HEK293 (cell line): ENCODE measurements at regions not wholly inside any gene's neighbourhood (a gene's known extent, or its start where the extent isn't known, plus 50 kb on each side); places are given as distances from the start of the nearest gene placed in this dataset.

Source experiments
- CTCF ChIA-PET: fragments of 350-600 bp; formaldehyde crosslinking; extraction: SDS; loops from one replicate; lab custom pipeline; 2021; ENCODE audit warnings: antibody characterized with exemption; lab: Yijun Ruan, JAX
- POLR2A ChIA-PET: fragments of 300-600 bp; formaldehyde crosslinking; extraction: SDS; loops from one replicate; lab custom pipeline; 2020; ENCODE audit warnings: antibody characterized with exemption, inconsistent platforms; lab: Yijun Ruan, JAX
- H3K27ac ChIP-seq: fragments of 200-500 bp; sonication (Bioruptor generic); 2 replicates; pipeline ENCODE4 v1.5.1; 2014; ENCODE audit warnings: low read depth, low read length, control low read depth, inconsistent platforms; ENCODE audit errors: extremely low read depth
- H3K36me3 ChIP-seq, 2 experiments: fragments of 200-500 bp in 1 of 2; sonication (Bioruptor generic) in 1 of 2; 1 replicate in 1 of 2; 2 replicates in 1 of 2; pipeline ENCODE4 v1.5.1; 2014 to 2017; ENCODE audit warnings: inconsistent platforms in 2 of 2, low read length in 2 of 2; ENCODE audit not compliant: control insufficient read depth in 2 of 2, insufficient read depth in 1 of 2
- H3K4me1 ChIP-seq: fragments of 200-500 bp; sonication (Bioruptor generic); 2 replicates; pipeline ENCODE4 v1.5.1; 2014; ENCODE audit warnings: mild to moderate bottlenecking, low read length, inconsistent platforms; ENCODE audit not compliant: control insufficient read depth, insufficient read depth
- H3K4me3 ChIP-seq: 2 replicates; pipeline ENCODE4 v1.5.1; 2011; ENCODE audit warnings: low read depth, mild to moderate bottlenecking, control low read depth, low read length, moderate library complexity
- H3K9me3 ChIP-seq: fragments of 200-500 bp; sonication (Bioruptor generic); 2 replicates; pipeline ENCODE4 v1.5.1; 2014; ENCODE audit warnings: low read depth, low read length, inconsistent platforms; ENCODE audit not compliant: control insufficient read depth, insufficient read depth
- KLF16 ChIP-seq: fragments of 450-650 bp; formaldehyde crosslinking; IDR thresholded peaks from 2 replicates; pipeline ENCODE4 v1.5.1; 2017; ENCODE audit warnings: missing biosample characterization, missing genetic modification characterization
- MEIS1 ChIP-seq: sonication (generic); formaldehyde crosslinking; IDR thresholded peaks from 2 replicates; pipeline ENCODE4 v1.8.1; 2022; ENCODE audit warnings: missing genetic modification reagents, mild to moderate bottlenecking, borderline replicate concordance
- PBX3 ChIP-seq: sonication (generic); formaldehyde crosslinking; IDR thresholded peaks from 2 replicates; pipeline ENCODE4 v1.8.1; 2022; ENCODE audit warnings: mild to moderate bottlenecking, moderate library complexity, missing genetic modification reagents
- TSHZ1 ChIP-seq: fragments of 450-650 bp; formaldehyde crosslinking; IDR thresholded peaks from 2 replicates; pipeline ENCODE4 v1.5.1; 2016; ENCODE audit warnings: missing biosample characterization, missing genetic modification characterization, borderline replicate concordance
- ZBTB26 ChIP-seq: fragments of 450-650 bp; formaldehyde crosslinking; optimal IDR thresholded peaks from 2 replicates; pipeline ENCODE3; 2016; ENCODE audit warnings: missing biosample characterization, mild to moderate bottlenecking, missing genetic modification characterization
- ZNF114 ChIP-seq: fragments of 450-650 bp; formaldehyde crosslinking; IDR thresholded peaks from 2 replicates; pipeline ENCODE4 v1.5.0; 2017; ENCODE audit warnings: missing biosample characterization, missing genetic modification characterization
- ZNF140 ChIP-seq: fragments of 450-650 bp; formaldehyde crosslinking; IDR thresholded peaks from 2 replicates; pipeline ENCODE4 v1.5.1; 2016; ENCODE audit warnings: missing biosample characterization, missing genetic modification characterization
- ZNF148 ChIP-seq: fragments of 450-650 bp; formaldehyde crosslinking; IDR thresholded peaks from 2 replicates; pipeline ENCODE4 v1.5.0; 2017; ENCODE audit warnings: missing biosample characterization, missing genetic modification characterization, borderline replicate concordance
- ZNF214 ChIP-seq: fragments of 450-650 bp; formaldehyde crosslinking; IDR thresholded peaks from 2 replicates; pipeline ENCODE4 v1.5.1; 2017; ENCODE audit warnings: missing biosample characterization, mild to moderate bottlenecking, missing genetic modification characterization, borderline replicate concordance
- ZNF354C ChIP-seq: fragments of 450-650 bp; formaldehyde crosslinking; IDR thresholded peaks from 2 replicates; pipeline ENCODE4 v1.5.1; 2016; ENCODE audit warnings: missing biosample characterization, missing genetic modification characterization, low read depth, borderline replicate concordance
- ZNF555 ChIP-seq: fragments of 450-650 bp; formaldehyde crosslinking; conservative IDR thresholded peaks from 2 replicates; pipeline ENCODE4 v1.5.1; 2017; ENCODE audit warnings: missing biosample characterization, mild to moderate bottlenecking, missing genetic modification characterization, inconsistent platforms
- ZNF629 ChIP-seq: fragments of 450-650 bp; formaldehyde crosslinking; IDR thresholded peaks from 2 replicates; pipeline ENCODE4 v1.5.1; 2017; ENCODE audit warnings: missing biosample characterization, missing genetic modification characterization
- ZNF76 ChIP-seq: fragments of 450-650 bp; formaldehyde crosslinking; IDR thresholded peaks from 2 replicates; pipeline ENCODE4; 2016; ENCODE audit warnings: low read depth, missing biosample characterization, missing genetic modification characterization, borderline replicate concordance
- ZSCAN4 ChIP-seq: fragments of 450-650 bp; formaldehyde crosslinking; IDR thresholded peaks from 2 replicates; pipeline ENCODE4 v1.5.1; 2017; ENCODE audit warnings: missing biosample characterization, missing genetic modification characterization
- TF ChIP-seq, protein P1 (sequence below): fragments of 450-650 bp; formaldehyde crosslinking; IDR thresholded peaks from 2 replicates; pipeline ENCODE4 v1.5.1; 2016; ENCODE audit warnings: missing biosample characterization, missing genetic modification characterization, borderline replicate concordance
- TF ChIP-seq, protein P2 (sequence below): fragments of 450-650 bp; formaldehyde crosslinking; IDR thresholded peaks from 2 replicates; pipeline ENCODE4 v1.5.1; 2016; ENCODE audit warnings: missing biosample characterization, missing genetic modification characterization

DNA sequence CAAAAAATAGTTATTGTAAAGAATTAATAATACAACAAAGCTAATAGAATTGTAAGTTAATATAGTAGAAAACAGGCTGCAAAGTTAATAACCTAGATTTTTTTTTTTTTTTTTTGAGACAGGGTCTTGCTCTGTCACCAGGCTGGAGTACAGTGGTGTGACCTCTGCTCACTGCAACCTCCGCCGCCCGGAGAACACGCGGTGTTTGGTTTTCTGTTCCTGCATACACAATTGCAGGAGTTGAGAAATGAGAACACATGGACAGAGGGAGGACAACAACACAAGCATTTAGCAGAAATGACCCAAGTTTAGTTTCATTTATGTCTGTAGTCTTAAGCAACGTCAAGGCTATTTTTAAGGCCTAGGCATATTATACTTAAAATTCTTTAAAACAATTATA is 145.9 kb upstream of the PCDH10 start:
- ChIA-PET CTCF (no interaction called here), POLR2A (no interaction called here)
- H3K4me1 ChIP-seq, result no peaks in the 10 kb centered on the region

More for the DNA sequence above, 145.9 kb upstream of the PCDH10 start:
- no peak for TF ChIP-seq ZSCAN4 (tag by site-specific recombination)
- no peak for TF ChIP-seq TSHZ1 (tag by site-specific recombination)
- no peak for TF ChIP-seq ZNF555 (tag by site-specific recombination)
- TF ChIP-seq ZBTB26 (tag by site-specific recombination), result no peak
- TF ChIP-seq ZNF148 (tag by site-specific recombination), result no peak
- no peak for TF ChIP-seq KLF16 (tag by site-specific recombination)
- no peak for TF ChIP-seq ZNF629 (tag by site-specific recombination)
- TF ChIP-seq ZNF354C, result no peak
- no peak for TF ChIP-seq ZNF214 (tag by site-specific recombination)
- TF ChIP-seq PBX3 (CRISPR knock-in tag), result no peak
- TF ChIP-seq ZNF76, result no peak
- TF ChIP-seq, protein P1, sequence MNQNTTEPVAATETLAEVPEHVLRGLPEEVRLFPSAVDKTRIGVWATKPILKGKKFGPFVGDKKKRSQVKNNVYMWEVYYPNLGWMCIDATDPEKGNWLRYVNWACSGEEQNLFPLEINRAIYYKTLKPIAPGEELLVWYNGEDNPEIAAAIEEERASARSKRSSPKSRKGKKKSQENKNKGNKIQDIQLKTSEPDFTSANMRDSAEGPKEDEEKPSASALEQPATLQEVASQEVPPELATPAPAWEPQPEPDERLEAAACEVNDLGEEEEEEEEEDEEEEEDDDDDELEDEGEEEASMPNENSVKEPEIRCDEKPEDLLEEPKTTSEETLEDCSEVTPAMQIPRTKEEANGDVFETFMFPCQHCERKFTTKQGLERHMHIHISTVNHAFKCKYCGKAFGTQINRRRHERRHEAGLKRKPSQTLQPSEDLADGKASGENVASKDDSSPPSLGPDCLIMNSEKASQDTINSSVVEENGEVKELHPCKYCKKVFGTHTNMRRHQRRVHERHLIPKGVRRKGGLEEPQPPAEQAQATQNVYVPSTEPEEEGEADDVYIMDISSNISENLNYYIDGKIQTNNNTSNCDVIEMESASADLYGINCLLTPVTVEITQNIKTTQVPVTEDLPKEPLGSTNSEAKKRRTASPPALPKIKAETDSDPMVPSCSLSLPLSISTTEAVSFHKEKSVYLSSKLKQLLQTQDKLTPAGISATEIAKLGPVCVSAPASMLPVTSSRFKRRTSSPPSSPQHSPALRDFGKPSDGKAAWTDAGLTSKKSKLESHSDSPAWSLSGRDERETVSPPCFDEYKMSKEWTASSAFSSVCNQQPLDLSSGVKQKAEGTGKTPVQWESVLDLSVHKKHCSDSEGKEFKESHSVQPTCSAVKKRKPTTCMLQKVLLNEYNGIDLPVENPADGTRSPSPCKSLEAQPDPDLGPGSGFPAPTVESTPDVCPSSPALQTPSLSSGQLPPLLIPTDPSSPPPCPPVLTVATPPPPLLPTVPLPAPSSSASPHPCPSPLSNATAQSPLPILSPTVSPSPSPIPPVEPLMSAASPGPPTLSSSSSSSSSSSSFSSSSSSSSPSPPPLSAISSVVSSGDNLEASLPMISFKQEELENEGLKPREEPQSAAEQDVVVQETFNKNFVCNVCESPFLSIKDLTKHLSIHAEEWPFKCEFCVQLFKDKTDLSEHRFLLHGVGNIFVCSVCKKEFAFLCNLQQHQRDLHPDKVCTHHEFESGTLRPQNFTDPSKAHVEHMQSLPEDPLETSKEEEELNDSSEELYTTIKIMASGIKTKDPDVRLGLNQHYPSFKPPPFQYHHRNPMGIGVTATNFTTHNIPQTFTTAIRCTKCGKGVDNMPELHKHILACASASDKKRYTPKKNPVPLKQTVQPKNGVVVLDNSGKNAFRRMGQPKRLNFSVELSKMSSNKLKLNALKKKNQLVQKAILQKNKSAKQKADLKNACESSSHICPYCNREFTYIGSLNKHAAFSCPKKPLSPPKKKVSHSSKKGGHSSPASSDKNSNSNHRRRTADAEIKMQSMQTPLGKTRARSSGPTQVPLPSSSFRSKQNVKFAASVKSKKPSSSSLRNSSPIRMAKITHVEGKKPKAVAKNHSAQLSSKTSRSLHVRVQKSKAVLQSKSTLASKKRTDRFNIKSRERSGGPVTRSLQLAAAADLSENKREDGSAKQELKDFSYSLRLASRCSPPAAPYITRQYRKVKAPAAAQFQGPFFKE (tag by site-specific recombination), result no peak
- no peak for TF ChIP-seq ZNF114 (tag by site-specific recombination)
- TF ChIP-seq, protein P2, sequence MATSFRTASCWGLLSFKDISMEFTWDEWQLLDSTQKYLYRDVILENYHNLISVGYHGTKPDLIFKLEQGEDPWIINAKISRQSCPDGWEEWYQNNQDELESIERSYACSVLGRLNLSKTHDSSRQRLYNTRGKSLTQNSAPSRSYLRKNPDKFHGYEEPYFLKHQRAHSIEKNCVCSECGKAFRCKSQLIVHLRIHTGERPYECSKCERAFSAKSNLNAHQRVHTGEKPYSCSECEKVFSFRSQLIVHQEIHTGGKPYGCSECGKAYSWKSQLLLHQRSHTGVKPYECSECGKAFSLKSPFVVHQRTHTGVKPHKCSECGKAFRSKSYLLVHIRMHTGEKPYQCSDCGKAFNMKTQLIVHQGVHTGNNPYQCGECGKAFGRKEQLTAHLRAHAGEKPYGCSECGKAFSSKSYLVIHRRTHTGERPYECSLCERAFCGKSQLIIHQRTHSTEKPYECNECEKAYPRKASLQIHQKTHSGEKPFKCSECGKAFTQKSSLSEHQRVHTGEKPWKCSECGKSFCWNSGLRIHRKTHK (tag by site-specific recombination), result no peak
- no peak for TF ChIP-seq ZNF140 (tag by site-specific recombination)
- no peak for TF ChIP-seq MEIS1 (CRISPR knock-in tag)
- TF ChIP-seq, all 188 proteins: peak for 0
- no peaks in the 10 kb centered on the region for H3K9me3 ChIP-seq
- no peak overlapping the region for H3K4me3 ChIP-seq
- no peak overlapping the region for H3K27ac ChIP-seq
- no peaks in the 10 kb centered on the region for H3K36me3 ChIP-seq
